NCI-H146 (cell line): ENCODE measurements at regions not wholly inside any gene's neighbourhood (a gene's known extent, or its start where the extent isn't known, plus 50 kb on each side); places are given as distances from the start of the nearest gene placed in this dataset.

Experiments used
- DNase-seq: peaks from one replicate; lab custom pipeline; 2025; lab: John Stamatoyannopoulos, UW

DNA sequence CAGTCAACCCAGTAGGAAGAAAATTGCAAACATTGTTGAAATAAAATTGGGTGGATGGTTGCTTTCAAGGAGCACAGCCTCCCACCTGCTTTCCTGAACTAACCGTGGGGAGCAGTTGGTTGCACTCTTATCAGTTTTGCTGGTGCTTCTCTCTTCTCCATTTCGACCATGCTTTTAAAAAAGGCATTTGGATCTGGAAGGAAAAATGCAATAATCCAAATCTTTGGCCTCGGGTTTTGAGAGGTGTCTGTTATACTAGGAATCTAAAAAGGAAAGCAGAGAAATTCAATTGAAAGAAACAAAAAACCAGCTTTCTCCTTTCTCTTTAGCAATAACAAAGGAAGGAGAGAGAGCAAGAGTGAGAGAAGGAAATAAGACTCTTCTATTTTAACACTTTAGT, 113.6 kb upstream of the ARGLU1 start:
- no peak for DNase-seq

DNA sequence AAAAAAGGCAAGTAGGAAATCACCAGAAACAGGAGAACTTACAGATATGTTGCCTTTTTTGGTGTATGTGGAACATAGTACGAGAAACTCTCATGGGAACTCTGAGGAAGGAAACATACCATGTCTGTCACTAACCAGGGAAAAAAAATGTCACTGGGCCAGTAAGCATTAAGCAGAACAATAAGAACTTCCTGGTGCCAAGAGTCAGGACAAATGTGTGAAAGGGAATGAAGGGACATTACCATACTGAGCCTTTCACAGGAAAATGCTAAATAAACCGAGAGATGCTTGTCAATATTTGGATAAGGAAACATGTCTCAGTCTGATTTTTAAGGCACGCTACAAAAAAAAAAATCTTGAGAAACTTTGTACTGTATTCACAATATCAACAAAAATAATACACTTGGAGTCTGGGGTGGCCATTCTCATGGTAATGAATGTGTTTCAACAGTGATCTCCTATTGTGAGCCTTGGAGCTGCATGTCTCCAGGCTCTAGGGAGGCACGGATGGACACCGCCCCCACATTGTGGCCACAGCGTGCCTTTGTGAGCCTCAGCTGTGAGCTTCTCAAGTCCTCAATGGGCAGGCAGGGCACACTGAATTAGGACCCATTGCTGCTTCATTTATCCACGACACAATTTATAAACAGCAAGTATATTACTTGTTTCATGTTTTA, 113.0 kb upstream of the ARGLU1 start:
- no peak for DNase-seq

GRCh38 chr13:106678646-106679418, 110.9 kb upstream of the ARGLU1 start:
- no peak for DNase-seq

GRCh38 chr13:106675311-106675710, 107.4 kb upstream of the ARGLU1 start:
- no peak for DNase-seq

- DNase-seq, result no peak
Measured at GRCh38 chr13:106660746-106661625, 93.0 kb upstream of the ARGLU1 start.

DNA sequence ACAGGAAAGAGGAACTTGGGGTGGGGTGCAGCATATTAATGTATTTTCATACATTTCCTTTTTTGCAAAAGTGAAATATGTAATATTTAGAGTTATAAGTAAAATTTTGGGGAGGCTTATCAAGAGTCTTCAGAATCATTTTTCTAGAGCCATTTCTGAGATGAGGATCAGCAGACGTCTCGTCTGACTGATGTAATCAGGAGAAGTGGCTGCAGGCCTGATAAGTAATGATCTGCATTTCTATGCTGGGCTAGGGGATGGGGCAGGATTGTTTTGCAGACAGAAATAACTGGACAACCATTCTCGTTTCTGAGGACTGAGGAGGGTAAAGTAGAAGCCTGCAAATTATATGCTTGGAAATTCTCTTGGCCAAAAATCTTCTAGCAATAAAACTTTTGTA, 89.2 kb upstream of the ARGLU1 start:
- no peak for DNase-seq

GRCh38 chr13:106656186-106656585, 88.2 kb upstream of the ARGLU1 start:
- no peak for DNase-seq

DNA sequence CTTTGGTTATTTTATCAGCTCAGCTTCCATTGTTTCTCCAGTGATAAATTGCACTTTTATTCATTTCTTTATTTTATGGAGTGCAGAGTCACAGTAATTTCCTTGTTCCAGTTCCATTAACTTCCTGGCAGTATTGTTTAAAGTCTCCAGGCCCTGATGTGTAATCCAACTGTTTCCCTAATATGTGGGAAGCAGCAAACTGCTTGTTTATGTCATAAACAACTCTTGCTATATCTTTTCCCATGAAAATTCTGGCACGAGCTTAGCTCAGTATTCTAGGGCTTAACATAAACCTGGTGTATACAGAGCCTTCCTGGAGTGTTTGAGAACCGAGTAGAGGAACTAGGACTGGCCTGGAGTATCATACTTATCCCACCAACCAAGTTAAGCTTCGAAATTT, 83.5 kb upstream of the ARGLU1 start:
- no peak for DNase-seq

- DNase-seq, result no peak
Measured at GRCh38 chr13:106650690-106651205, 82.8 kb upstream of the ARGLU1 start.

- DNase-seq, result no peak
Measured at GRCh38 chr13:106649495-106649894, 81.6 kb upstream of the ARGLU1 start.

- DNase-seq, result no peak
Measured at GRCh38 chr13:106640515-106640914, 72.6 kb upstream of the ARGLU1 start.

DNA sequence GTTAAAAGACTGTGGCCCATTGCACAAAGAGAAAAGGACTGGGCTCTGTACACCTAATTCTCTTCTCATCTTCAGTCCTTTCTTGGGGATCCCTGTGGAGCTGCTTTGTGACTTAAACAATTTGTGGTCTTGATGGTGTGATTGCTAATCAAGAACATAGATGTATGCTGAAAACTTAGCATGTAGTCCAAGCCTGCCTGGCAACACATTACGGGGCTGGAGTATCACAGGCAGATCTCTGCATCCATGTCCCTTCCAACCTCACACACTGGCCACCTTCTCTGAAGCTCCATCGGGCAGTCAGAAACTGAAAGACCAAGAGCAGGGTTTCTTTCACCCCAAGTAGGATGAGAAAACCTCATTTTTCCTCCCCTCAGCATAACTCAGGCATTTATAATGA, 69.6 kb upstream of the ARGLU1 start:
- no peak for DNase-seq

DNA sequence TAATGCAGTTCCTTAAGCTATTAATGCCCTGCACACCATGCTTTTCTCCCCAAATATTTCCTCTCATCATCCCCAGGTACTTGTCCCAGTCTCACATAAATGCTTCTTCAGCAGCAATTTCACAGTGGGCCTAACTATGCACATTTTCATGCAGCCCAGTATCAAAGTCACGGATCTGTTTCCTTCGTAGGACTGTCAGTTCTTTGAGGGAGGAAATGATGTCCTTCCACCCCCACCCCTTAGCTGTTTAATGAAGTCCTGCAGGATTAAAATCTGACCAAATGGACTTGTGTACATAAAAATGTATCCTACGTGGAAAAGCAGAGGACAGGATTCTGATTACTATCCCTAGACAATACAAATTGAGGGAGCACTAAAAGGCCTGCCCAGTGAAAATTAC, 68.6 kb upstream of the ARGLU1 start:
- DNase-seq, result no peak

DNA sequence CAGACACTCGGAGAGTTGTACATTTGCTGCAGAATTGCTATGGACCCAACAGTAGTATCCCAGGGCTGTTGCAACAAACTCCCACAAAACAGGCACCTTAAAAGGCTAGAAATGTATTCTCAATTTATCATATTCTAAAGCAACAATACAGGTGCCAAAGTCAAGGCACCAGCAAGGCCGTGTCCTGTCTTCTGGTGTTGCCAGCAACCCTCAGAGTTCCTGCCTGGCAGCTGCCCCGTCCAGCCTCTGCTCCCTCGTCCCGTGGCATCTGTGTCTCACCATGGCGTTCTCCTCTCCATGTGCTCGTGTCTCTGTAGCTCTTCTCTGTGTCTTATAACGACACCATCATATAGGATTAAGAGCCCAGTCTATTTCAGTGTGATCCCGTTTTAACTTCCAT, 67.7 kb upstream of the ARGLU1 start:
- no peak for DNase-seq

DNA sequence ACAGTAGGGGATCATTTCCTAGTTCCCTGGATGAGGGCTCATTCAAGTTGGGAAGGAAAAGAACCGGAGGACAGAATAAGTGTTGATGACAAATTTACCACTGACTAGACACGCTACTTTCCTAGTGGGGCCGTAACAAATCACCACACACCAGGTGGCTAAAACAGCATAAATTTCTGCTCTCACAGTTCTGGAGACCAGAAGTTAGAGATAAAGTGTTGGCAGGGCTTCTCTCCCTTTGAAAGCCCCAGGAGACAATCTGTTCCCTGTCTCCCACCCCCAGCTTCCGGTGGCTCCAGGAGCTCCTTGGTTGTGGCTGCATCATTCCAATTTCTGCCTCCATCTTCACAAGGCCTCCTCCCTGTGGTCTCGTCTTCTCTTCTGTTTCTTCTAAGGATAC, 65.4 kb upstream of the ARGLU1 start:
- no peak for DNase-seq

DNA sequence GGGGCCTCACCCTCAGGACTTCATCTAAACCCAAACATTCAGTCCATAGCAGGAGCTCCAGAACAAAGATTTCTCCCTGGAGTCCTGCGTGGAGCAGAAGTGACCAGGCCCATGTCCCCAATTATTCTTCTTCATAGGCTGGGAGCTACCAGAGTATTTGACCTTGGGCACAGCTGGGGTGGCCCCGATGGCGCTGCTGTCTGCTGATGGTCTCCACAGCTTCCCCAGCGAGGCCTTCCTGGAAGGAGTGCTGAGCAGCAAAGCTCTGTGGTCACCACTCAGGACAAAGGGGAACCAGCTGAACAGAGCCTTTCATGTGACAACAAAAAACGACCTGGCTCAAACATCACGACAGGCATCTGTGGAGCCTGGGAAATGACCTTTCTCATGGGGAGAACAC, 62.7 kb upstream of the ARGLU1 start:
- DNase-seq, result no peak

GRCh38 chr13:106630162-106630561, 62.2 kb upstream of the ARGLU1 start:
- no peak for DNase-seq

DNA sequence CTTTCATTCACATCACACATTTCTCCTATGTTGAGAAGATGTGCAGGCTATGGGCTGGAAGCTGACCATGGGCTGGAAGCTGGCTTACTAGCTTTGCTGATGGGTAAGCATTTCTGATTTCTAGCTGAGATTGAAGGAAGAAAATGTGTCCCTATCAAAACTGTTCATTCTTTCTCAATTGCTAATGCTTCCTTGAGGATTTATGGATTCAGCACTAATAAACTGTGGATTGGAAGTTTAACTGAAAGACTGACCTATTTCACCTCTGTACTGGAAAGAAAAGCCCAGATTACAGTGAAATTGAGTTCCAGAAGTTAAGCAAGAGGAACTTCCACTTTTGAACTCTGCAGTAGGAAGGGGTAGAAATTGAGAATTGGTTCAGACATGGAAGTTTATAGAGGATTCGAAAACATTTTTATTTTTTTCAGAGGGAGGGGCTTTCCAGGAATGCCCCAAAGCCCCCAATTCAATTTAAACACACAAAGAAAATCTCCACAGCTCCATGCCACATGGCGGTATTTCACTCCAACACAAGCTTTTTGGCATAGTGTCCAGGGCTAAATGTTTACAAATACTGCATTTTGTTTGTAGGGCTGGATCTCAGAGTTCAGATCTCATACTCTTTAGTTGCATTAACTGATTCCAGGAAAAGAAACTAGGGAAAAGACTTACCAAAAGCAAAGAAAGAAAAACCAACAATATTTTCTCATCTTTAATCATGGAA, 61.2 kb upstream of the ARGLU1 start:
- no peak for DNase-seq

DNA sequence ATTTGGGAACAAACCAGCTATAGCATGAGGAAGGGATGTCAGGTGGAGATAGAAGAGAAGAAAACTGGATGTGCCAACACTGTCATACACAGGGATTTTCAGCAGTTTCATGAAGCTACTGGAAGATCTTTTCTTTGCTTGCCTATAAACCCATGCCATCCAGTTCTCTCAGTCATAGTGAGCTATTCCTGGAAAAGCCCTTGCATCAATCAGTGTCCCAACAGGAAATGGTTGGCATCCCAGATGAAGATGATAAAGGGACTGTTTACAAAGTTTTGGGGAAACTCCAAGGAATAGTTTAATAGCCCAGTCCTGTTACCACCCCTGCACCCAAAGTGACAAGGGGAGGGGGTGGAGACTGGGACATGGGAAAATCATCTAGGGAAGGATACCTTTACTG, 58.5 kb upstream of the ARGLU1 start:
- DNase-seq, result no peak

DNA sequence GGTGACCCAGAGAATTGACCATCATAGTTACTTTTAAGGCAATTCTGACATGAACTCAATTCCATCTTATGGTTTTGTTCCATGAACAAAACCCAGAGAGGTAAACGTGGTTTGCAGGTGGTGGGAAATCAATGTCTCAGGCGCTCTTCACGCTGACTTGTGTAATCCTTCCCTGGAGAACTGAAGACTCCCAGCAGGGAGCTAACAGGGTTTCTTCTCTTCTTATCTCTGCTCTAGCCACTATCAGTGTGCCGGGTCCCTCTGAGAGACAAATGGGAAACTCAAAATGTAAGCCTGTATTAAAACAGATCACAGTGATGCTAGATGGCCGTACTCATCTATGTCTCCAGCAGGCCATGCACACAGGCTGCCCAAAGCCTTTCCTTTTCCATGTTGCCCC, 57.6 kb upstream of the ARGLU1 start:
- DNase-seq, result no peak

DNA sequence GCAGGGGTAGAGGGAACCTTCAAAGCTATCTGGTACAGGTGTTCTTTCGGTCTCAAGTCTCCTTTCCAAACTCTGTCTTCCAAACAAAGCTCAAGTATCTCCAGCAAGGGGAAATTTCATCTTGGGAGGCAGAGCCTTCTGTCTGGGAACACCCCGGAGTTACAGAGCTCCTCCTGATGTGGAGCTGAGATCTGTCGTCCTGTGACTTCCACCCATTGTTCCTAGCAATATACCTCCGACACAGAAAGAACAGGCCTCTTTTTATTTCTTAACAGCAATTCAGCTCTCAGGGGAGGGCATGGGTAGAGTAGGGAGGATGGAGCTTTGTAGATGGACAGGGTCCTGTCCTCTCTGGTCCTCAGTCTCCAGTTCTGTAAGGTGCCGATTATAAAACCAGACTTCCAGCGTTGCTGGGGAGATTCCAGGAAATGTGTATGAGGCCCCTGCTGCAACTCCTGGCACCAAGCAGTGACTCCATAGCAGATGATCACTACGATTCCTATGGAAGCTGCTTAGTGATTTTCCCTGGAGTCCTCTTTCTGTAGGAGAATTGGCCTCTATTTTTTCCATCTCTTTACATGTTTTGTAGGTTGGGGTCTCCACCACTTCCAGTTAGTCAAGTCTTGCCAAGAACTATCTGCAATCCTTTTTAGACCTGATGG, 56.0 kb upstream of the ARGLU1 start:
- DNase-seq, result no peak
